OCI-LY7 (cell line): ENCODE measurements at regions not wholly inside any gene's neighbourhood (a gene's known extent, or its start where the extent isn't known, plus 50 kb on each side); places are given as distances from the start of the nearest gene placed in this dataset.

Source experiments
- BruUV-seq: library from RNA; stranded (reverse); fragments of 400-500 nt; replicated peaks from 2 replicates; lab custom pipeline; 2021; lab: Mats Ljungman, UMichigan
- CTCF ChIA-PET: fragments of 300-600 bp; sonication (Branson Sonifier 250); formaldehyde crosslinking; loops from one replicate; lab custom pipeline; 2022; ENCODE audit warnings: antibody characterized with exemption; ENCODE audit not compliant: unreplicated experiment; lab: Charles Lee
- POLR2A ChIA-PET: fragments of 300-600 bp; sonication (Branson Sonifier 250); formaldehyde crosslinking; loops from one replicate; lab custom pipeline; 2022; ENCODE audit warnings: antibody characterized with exemption; lab: Charles Lee
- DNase-seq: peaks from one replicate; pipeline ENCODE4 v3.0.0-alpha.2; 2015; ENCODE audit warnings: low spot score
- H2AFZ ChIP-seq: fragments of 200-600 bp; sonication (generic), shearing (Covaris generic); 2 replicates; pipeline ENCODE4 v1.6.1; 2014; ENCODE audit warnings: mild to moderate bottlenecking, antibody characterized with exemption, low read length, moderate library complexity
- H3K27ac ChIP-seq: fragments of 200-600 bp; sonication (generic); 2 replicates; pipeline ENCODE4 v1.5.1; 2014; ENCODE audit warnings: mixed run types, low read depth, mild to moderate bottlenecking, moderate library complexity, low read length, inconsistent platforms; ENCODE audit not compliant: poor library complexity, severe bottlenecking
- H3K36me3 ChIP-seq: fragments of 200-600 bp; sonication (generic); 2 replicates; pipeline ENCODE4 v1.6.1; 2014; ENCODE audit warnings: mild to moderate bottlenecking, antibody characterized with exemption, low read length, moderate library complexity, mixed read lengths; ENCODE audit not compliant: insufficient read depth
- H3K4me1 ChIP-seq: fragments of 200-600 bp; sonication (generic); 2 replicates; pipeline ENCODE4 v1.5.1; 2014; ENCODE audit warnings: mild to moderate bottlenecking, low read length; ENCODE audit not compliant: insufficient read depth, poor library complexity, severe bottlenecking
- H3K4me2 ChIP-seq: fragments of 200-600 bp; sonication (generic); 2 replicates; pipeline ENCODE4 v1.6.1; 2014; ENCODE audit warnings: mild to moderate bottlenecking, low read length
- H3K4me3 ChIP-seq: fragments of 200-600 bp; sonication (generic); 2 replicates; pipeline ENCODE4 v1.5.1; 2014; ENCODE audit warnings: mild to moderate bottlenecking, low read depth, low read length; ENCODE audit not compliant: poor library complexity, severe bottlenecking
- H3K79me2 ChIP-seq: fragments of 200-600 bp; sonication (generic); 2 replicates; pipeline ENCODE4 v1.6.1; 2016; ENCODE audit warnings: low read depth, mild to moderate bottlenecking, low read length, moderate library complexity, mixed read lengths; ENCODE audit not compliant: insufficient read depth
- H3K9me2 ChIP-seq: fragments of 200-600 bp; sonication (generic); 2 replicates; pipeline ENCODE4 v1.6.1; 2016; ENCODE audit warnings: mild to moderate bottlenecking, low read length, mixed read lengths; ENCODE audit not compliant: insufficient read depth
- H3K9me3 ChIP-seq: fragments of 200-600 bp; sonication (generic); 2 replicates; pipeline ENCODE4 v1.6.1; 2014; ENCODE audit warnings: mild to moderate bottlenecking, mixed run types, low read length, mixed read lengths
- H4K20me1 ChIP-seq: fragments of 200-600 bp; sonication (generic); 2 replicates; pipeline ENCODE4 v1.6.1; 2014; ENCODE audit warnings: mild to moderate bottlenecking, antibody characterized with exemption, low read length, moderate library complexity, mixed read lengths; ENCODE audit not compliant: insufficient read depth
- EZH2phosphoT487 ChIP-seq: fragments of 200-600 bp; sonication (generic); IDR thresholded peaks from 2 replicates; pipeline ENCODE4 v1.6.1; 2018; ENCODE audit warnings: low read depth, borderline replicate concordance, mild to moderate bottlenecking, mixed run types, antibody characterized with exemption, low read length, moderate library complexity, mixed read lengths
- intact Hi-C: fragments of 100-400 bp; cut with micrococcal nuclease; formaldehyde crosslinking; loops from one replicate; pipeline ENCODE4 v1.10.0; 2022; ENCODE audit not compliant: unreplicated experiment
- TF ChIP-seq, protein P1 (sequence below): fragments of 200-600 bp; sonication (generic); conservative IDR thresholded peaks from 2 replicates; pipeline ENCODE4 v1.5.1; 2014; ENCODE audit warnings: mild to moderate bottlenecking, antibody characterized with exemption, low read length, moderate library complexity, mixed read lengths

DNA sequence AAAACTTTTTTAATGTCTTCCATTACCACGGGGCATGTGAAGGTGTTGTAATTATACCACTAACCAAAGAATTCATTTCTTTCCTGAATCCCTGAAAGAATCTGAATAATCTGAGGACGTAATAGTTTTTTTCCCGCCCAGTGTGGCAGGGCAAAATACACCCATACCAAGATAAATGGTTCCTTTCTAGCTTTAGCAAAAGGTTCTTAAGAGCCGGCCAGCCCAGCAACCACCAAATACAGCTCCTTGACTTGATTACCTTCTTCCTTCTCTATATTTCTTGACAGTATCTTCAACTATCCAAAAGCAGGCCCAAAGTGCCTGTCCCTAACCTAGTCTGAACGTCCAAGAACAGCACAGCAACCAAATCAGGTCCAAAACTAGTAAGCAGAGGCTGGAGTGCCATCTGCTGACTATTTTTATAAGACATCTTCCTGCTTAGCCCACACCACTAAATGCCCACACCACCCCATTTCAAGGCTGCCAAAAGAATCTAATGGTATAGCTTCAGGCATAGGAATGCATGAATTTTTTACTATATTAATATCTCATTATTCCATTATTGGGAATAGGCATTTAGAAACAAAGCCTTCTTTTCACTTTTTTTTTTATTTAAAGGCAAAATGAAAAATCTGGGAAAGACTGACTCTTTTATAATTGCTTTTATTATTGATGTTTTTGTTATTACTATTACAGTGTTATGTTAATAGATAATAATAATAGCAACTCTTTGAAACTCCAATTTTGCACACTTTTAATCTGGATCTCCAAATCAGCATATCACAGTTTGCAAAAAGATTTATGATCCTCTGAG is 524.4 kb downstream of the MED13L start:
- no TSS peak for BruUV-seq
- ChIA-PET POLR2A (interaction anchor here (0.6 kb wide), 1 partner anchor 782 kb away, joined by 6 read pairs; no protein-coding TSS in a partner anchor), CTCF (no interaction called here)
- Histone ChIP-seq H3K9me3 (no peaks in the 10 kb centered on the region), H4K20me1 (no peaks in the 10 kb centered on the region), H3K79me2 (no peaks in the 10 kb centered on the region), H3K4me2 (no peak overlapping the region), H2AFZ (no peak overlapping the region), H3K36me3 (no peaks in the 10 kb centered on the region), H3K4me1 (no peaks in the 10 kb centered on the region), H3K9me2 (no peaks in the 10 kb centered on the region), H3K4me3 (no peak overlapping the region), H3K27ac (no peak overlapping the region)
- intact Hi-C loops, result loop anchor here (1.0 to 2.0 kb wide), 2 partner anchors 1091 to 1128 kb away; no protein-coding TSS in a partner anchor
- TF ChIP-seq, protein P1, sequence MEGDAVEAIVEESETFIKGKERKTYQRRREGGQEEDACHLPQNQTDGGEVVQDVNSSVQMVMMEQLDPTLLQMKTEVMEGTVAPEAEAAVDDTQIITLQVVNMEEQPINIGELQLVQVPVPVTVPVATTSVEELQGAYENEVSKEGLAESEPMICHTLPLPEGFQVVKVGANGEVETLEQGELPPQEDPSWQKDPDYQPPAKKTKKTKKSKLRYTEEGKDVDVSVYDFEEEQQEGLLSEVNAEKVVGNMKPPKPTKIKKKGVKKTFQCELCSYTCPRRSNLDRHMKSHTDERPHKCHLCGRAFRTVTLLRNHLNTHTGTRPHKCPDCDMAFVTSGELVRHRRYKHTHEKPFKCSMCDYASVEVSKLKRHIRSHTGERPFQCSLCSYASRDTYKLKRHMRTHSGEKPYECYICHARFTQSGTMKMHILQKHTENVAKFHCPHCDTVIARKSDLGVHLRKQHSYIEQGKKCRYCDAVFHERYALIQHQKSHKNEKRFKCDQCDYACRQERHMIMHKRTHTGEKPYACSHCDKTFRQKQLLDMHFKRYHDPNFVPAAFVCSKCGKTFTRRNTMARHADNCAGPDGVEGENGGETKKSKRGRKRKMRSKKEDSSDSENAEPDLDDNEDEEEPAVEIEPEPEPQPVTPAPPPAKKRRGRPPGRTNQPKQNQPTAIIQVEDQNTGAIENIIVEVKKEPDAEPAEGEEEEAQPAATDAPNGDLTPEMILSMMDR, result peak; percentile 79
- no peak for TF ChIP-seq EZH2phosphoT487
- DNase-seq, result peak; percentile 44

DNA sequence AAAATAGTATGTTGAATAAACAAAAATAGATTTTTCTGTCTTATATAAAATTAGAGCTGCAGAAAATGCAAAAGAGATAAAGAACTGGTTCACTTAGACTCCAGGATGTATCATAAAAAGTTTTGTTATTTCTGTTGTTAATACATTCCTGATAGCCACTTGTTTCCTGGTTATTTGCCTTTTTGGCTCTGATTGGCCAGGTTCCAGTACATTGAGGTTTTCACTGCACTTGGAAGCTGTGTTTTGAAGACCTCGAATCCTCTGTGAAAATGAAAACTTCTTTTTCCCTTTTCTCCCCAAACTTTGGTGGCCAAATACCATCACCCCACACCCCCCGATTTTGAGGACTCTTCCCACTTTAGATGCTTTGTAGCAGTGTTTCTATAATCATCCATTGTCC is 525.3 kb downstream of the MED13L start:
- H3K4me3 ChIP-seq, result no peak overlapping the region
- H3K9me2 ChIP-seq, result no peaks in the 10 kb centered on the region
- no peaks in the 10 kb centered on the region for H3K4me1 ChIP-seq
- H3K36me3 ChIP-seq, result no peaks in the 10 kb centered on the region
- POLR2A ChIA-PET, result no interaction called here
- no peaks in the 10 kb centered on the region for H4K20me1 ChIP-seq
- no peak for DNase-seq
- BruUV-seq, result no TSS peak
- no peaks in the 10 kb centered on the region for H3K9me3 ChIP-seq
- no peak overlapping the region for H3K4me2 ChIP-seq
- no peak for TF ChIP-seq EZH2phosphoT487
- TF ChIP-seq, protein P1, result no peak
- H3K27ac ChIP-seq, result no peak overlapping the region
- H2AFZ ChIP-seq, result no peak overlapping the region
- CTCF ChIA-PET, result no interaction called here
- no peaks in the 10 kb centered on the region for H3K79me2 ChIP-seq
- intact Hi-C loops, result loop anchor here (2.0 kb wide), 1 partner anchor 1127 kb away; no protein-coding TSS in a partner anchor

DNA sequence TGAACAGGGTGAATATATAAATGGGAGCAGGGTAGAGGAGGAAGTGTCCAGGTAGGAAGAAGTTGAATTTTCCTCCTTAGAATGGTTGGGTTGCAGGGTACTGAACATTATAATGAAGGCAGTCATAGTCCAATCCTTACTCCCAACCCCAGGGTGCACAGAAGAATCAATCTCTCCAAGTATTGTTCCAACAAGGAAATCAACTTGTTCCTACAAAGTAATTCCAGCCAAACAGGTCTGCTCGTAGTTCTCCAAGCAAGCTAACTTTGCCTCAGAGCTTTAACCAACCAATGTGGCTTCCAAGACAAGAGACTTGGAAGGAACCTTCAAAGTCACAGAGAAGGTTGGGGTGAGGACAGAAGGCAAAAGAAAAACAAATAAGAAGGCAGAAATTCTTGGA is 527.2 kb downstream of the MED13L start:
- Histone ChIP-seq H3K4me3 (no peak overlapping the region), H3K9me3 (no peaks in the 10 kb centered on the region), H3K4me2 (no peak overlapping the region), H3K9me2 (no peaks in the 10 kb centered on the region), H3K4me1 (no peaks in the 10 kb centered on the region), H3K27ac (no peak overlapping the region), H3K79me2 (no peaks in the 10 kb centered on the region), H4K20me1 (no peaks in the 10 kb centered on the region), H2AFZ (no peak overlapping the region), H3K36me3 (no peaks in the 10 kb centered on the region)
- ChIA-PET CTCF (no interaction called here), POLR2A (no interaction called here)
- no peak for DNase-seq
- BruUV-seq, result no TSS peak
- intact Hi-C loops, result no loop called here
- TF ChIP-seq, protein P1, result no peak
- TF ChIP-seq EZH2phosphoT487, result no peak
